ENCODE measurements at regions not wholly inside any gene's neighbourhood (a gene's known extent, or its start where the extent isn't known, plus 50 kb on each side); places are given as distances from the start of the nearest gene placed in this dataset.

- no peak for DNase-seq (ENCODE audit: low read depth, low spot score)
These were observed 349.4 kb upstream of the MAP3K7 start for GRCh38 chr6:90936286-90936685.

- DNase-seq (ENCODE audit: low read depth, low spot score), result no peak
These were observed 348.1 kb upstream of the MAP3K7 start for GRCh38 chr6:90934966-90935365.

- no peak for DNase-seq (ENCODE audit: low read depth, low spot score)
These were observed 347.2 kb upstream of the MAP3K7 start for GRCh38 chr6:90934081-90934480.

GRCh38 chr6:90932351-90932750, 345.5 kb upstream of the MAP3K7 start:
- DNase-seq (ENCODE audit: low read depth, low spot score), result no peak

GRCh38 chr6:90928051-90928450, 341.2 kb upstream of the MAP3K7 start:
- DNase-seq (ENCODE audit: low read depth, low spot score), result no peak

GRCh38 chr6:90925726-90926125, 338.9 kb upstream of the MAP3K7 start:
- DNase-seq (ENCODE audit: low read depth, low spot score), result no peak

- no peak for DNase-seq (ENCODE audit: low read depth, low spot score)
These were observed 335.5 kb upstream of the MAP3K7 start for GRCh38 chr6:90922325-90922724.

GRCh38 chr6:90918361-90918760, 331.5 kb upstream of the MAP3K7 start:
- no peak for DNase-seq (ENCODE audit: low read depth, low spot score)

GRCh38 chr6:90917376-90917775, 330.5 kb upstream of the MAP3K7 start:
- DNase-seq (ENCODE audit: low read depth, low spot score), result no peak

- no peak for DNase-seq (ENCODE audit: low read depth, low spot score)
These were observed 330.1 kb upstream of the MAP3K7 start for GRCh38 chr6:90916968-90917367.

GRCh38 chr6:90915224-90915915, 328.5 kb upstream of the MAP3K7 start:
- no peak for DNase-seq (ENCODE audit: low read depth, low spot score)

GRCh38 chr6:90914312-90914711, 327.4 kb upstream of the MAP3K7 start:
- no peak for DNase-seq (ENCODE audit: low read depth, low spot score)

GRCh38 chr6:90913266-90913960, 326.5 kb upstream of the MAP3K7 start:
- DNase-seq (ENCODE audit: low read depth, low spot score), result no peak

GRCh38 chr6:90911642-90912041, 324.8 kb upstream of the MAP3K7 start:
- DNase-seq (ENCODE audit: low read depth, low spot score), result no peak

- no peak for DNase-seq (ENCODE audit: low read depth, low spot score)
These were observed 324.0 kb upstream of the MAP3K7 start for GRCh38 chr6:90910893-90911292.

GRCh38 chr6:90907931-90908655, 321.2 kb upstream of the MAP3K7 start:
- DNase-seq (ENCODE audit: low read depth, low spot score), result no peak

- no peak for DNase-seq (ENCODE audit: low read depth, low spot score)
These were observed 318.5 kb upstream of the MAP3K7 start for GRCh38 chr6:90905351-90905750.

GRCh38 chr6:90900034-90900433, 313.2 kb upstream of the MAP3K7 start:
- DNase-seq (ENCODE audit: low read depth, low spot score), result no peak

- DNase-seq (ENCODE audit: low read depth, low spot score), result no peak
These were observed 311.9 kb upstream of the MAP3K7 start for GRCh38 chr6:90898763-90899162.

- DNase-seq (ENCODE audit: low read depth, low spot score), result peak; percentile 65
These were observed 309.2 kb upstream of the MAP3K7 start for GRCh38 chr6:90896075-90896547.

GRCh38 chr6:90895299-90896074, 308.6 kb upstream of the MAP3K7 start:
- no peak for DNase-seq (ENCODE audit: low read depth, low spot score)
